CD14-positive monocyte (primary cell): ENCODE measurements at regions not wholly inside any gene's neighbourhood (a gene's known extent, or its start where the extent isn't known, plus 50 kb on each side); places are given as distances from the start of the nearest gene placed in this dataset.

Experiments used
- DNase-seq, 3 donors: peaks; one replicate each; pipeline ENCODE4 v3.0.0-alpha.2; 2011 to 2022
- H2AFZ ChIP-seq: 2 replicates; pipeline ENCODE4 v1.6.0; 2012; ENCODE audit warnings: mild to moderate bottlenecking, low read depth, low read length, inconsistent platforms; ENCODE audit not compliant: insufficient read depth, poor library complexity, severe bottlenecking
- H3K27ac ChIP-seq, 2 donors: 1 replicate in 1 of 2; 2 replicates in 1 of 2; pipeline ENCODE4 v1.5.1; 2012 to 2013; ENCODE audit warnings: low read length in 2 of 2, control low read depth in 1 of 2, inconsistent platforms in 1 of 2, low read depth in 1 of 2, mild to moderate bottlenecking in 1 of 2
- H3K27me3 ChIP-seq, 2 donors: one replicate each; pipeline versions ENCODE4 v1.6.0 to v1.6.1; 2011 to 2013; ENCODE audit warnings: low read length in 2 of 2; ENCODE audit not compliant: control insufficient read depth in 2 of 2, insufficient read depth in 2 of 2
- H3K36me3 ChIP-seq, 2 donors: replicated peaks in 1 of 2; 1 replicate in 1 of 2; 2 replicates in 1 of 2; pipeline versions ENCODE4 v1.5.1 to v1.6.1; 2012 to 2013; ENCODE audit warnings: low read length in 2 of 2, control low read depth in 1 of 2, inconsistent platforms in 1 of 2, mild to moderate bottlenecking in 1 of 2; ENCODE audit not compliant: insufficient read depth in 2 of 2, control insufficient read depth in 1 of 2
- H3K4me1 ChIP-seq, 2 donors: 1 replicate in 1 of 2; 2 replicates in 1 of 2; pipeline versions ENCODE4 v1.5.1 to v1.6.1; 2012 to 2013; ENCODE audit warnings: low read length in 2 of 2, control low read depth in 1 of 2, inconsistent platforms in 1 of 2, mild to moderate bottlenecking in 1 of 2, moderate library complexity in 1 of 2; ENCODE audit not compliant: insufficient read depth in 2 of 2, control insufficient read depth in 1 of 2
- H3K4me2 ChIP-seq: replicated peaks from 2 replicates; pipeline ENCODE3; 2012; ENCODE audit warnings: low read length, moderate library complexity, mild to moderate bottlenecking; ENCODE audit not compliant: poor library complexity, severe bottlenecking; ENCODE audit errors: extremely low read depth
- H3K4me3 ChIP-seq, 3 experiments: fragments of 200-600 bp in 1 of 3; sonication (generic) in 1 of 3; replicated peaks in 1 of 3; 1 replicate in 2 of 3; 2 replicates in 1 of 3; pipeline ENCODE4 v1.5.1; 2011 to 2013; ENCODE audit warnings: low read length in 3 of 3, mild to moderate bottlenecking in 3 of 3, control low read depth in 2 of 3, low read depth in 2 of 3, inconsistent platforms in 1 of 3, moderate library complexity in 1 of 3
- H3K79me2 ChIP-seq: 2 replicates; pipeline ENCODE4 v1.6.0; 2012; ENCODE audit warnings: mild to moderate bottlenecking, control low read depth, inconsistent platforms, low read length, moderate library complexity; ENCODE audit not compliant: insufficient read depth
- H3K9ac ChIP-seq: 2 replicates; pipeline ENCODE4 v1.6.0; 2017; ENCODE audit warnings: low read length, mild to moderate bottlenecking; ENCODE audit not compliant: insufficient read depth, poor library complexity, severe bottlenecking
- H3K9me3 ChIP-seq, 2 donors: replicated peaks in 1 of 2; 1 replicate in 1 of 2; 2 replicates in 1 of 2; pipeline versions ENCODE4 v1.5.1 to v1.6.1; 2012 to 2013; ENCODE audit warnings: low read length in 2 of 2, control low read depth in 1 of 2; ENCODE audit not compliant: control insufficient read depth in 1 of 2, insufficient read depth in 1 of 2
- H4K20me1 ChIP-seq: 2 replicates; pipeline ENCODE4 v1.6.0; 2012; ENCODE audit warnings: mild to moderate bottlenecking, low read length, control low read depth, moderate library complexity; ENCODE audit not compliant: insufficient read depth
- H3K27ac Mint-ChIP-seq, 7 donors: one replicate each; pipeline ENCODE4 v1.8.0; 2020; ENCODE audit warnings: mild to moderate bottlenecking in 7 of 7, mixed read lengths in 7 of 7, moderate library complexity in 6 of 7, inconsistent platforms in 2 of 7
- H3K27me3 Mint-ChIP-seq, 3 donors: one replicate each; pipeline ENCODE4 v1.8.0; 2021 to 2022; ENCODE audit warnings: low read depth in 3 of 3, mild to moderate bottlenecking in 3 of 3, mixed read lengths in 3 of 3, moderate library complexity in 3 of 3, inconsistent platforms in 1 of 3
- H3K36me3 Mint-ChIP-seq, 2 donors: one replicate each; pipeline ENCODE4 v1.8.0; 2020; ENCODE audit warnings: mixed read lengths in 2 of 2, inconsistent platforms in 1 of 2, mild to moderate bottlenecking in 1 of 2
- H3K4me1 Mint-ChIP-seq: one replicate; pipeline ENCODE4 v1.8.0; 2020; ENCODE audit warnings: mild to moderate bottlenecking, mixed read lengths
- H3K4me3 Mint-ChIP-seq, 2 donors: one replicate each; pipeline ENCODE4 v1.8.0; 2020; ENCODE audit warnings: mild to moderate bottlenecking in 2 of 2, mixed read lengths in 2 of 2, moderate library complexity in 1 of 2
- H3K9me3 Mint-ChIP-seq, 7 donors: one replicate each; pipeline ENCODE4 v1.8.0; 2020 to 2022; ENCODE audit warnings: mixed read lengths in 7 of 7, mild to moderate bottlenecking in 6 of 7, moderate library complexity in 6 of 7, inconsistent platforms in 2 of 7
- CTCF ChIP-seq: fragments of 200-600 bp; IDR thresholded peaks from one replicate; pipeline ENCODE4 v1.8.0; 2022; ENCODE audit warnings: antibody characterized with exemption, mild to moderate bottlenecking
- WGBS: methylation state at CpG from one replicate; pipeline ENCODE4 v1.1.5; 2013; ENCODE audit warnings: missing lambda C conversion rate; ENCODE audit not compliant: insufficient coverage; 5-methylcytosine and 5-hydroxymethylcytosine counted together
- intact Hi-C, 2 donors: fragments of 100-400 bp; cut with micrococcal nuclease; formaldehyde crosslinking; loops; one replicate each; pipeline versions ENCODE4 v1.15.0 to v1.15.1; 2023

- Mint-ChIP-seq H3K27me3 (peaks cover 8 to 35% (median 10%) of the 10 kb centered on the region in 3 donors), H3K4me3 (no peak overlapping the region), H3K27ac (peak overlapping the region; percentile 58 to 93 (median 85)), H3K9me3 (peaks cover 3 to 18% (median 9%) of the 10 kb centered on the region in 7 donors), H3K4me1 (peaks cover 17% of the 10 kb centered on the region), H3K36me3 (no peaks in the 10 kb centered on the region)
- Histone ChIP-seq H3K9me3 (peaks cover 1 to 7% of the 10 kb centered on the region in 2 donors), H3K27ac (peak overlapping the region in 1 of 2 donors; percentile 57), H3K9ac (no peak overlapping the region), H2AFZ (no peak overlapping the region), H3K27me3 (peaks cover 0 to 6% of the 10 kb centered on the region in 2 donors), H3K79me2 (no peaks in the 10 kb centered on the region), H3K4me1 (peaks cover 20% of the 10 kb centered on the region in 2 donors), H3K4me3 (no peak overlapping the region), H4K20me1 (no peaks in the 10 kb centered on the region), H3K36me3 (no peaks in the 10 kb centered on the region), H3K4me2 (peak overlapping the region; percentile 40)
- no peak for DNase-seq
- intact Hi-C loops = no loop called here
- no peak for TF ChIP-seq CTCF
- no CpG with 5 or more reads among the region's 2 CpGs for WGBS
Measured at GRCh38 chr2:236988216-236988615, 97.5 kb upstream of the COPS8 start.

- H3K9ac ChIP-seq = no peak overlapping the region
- H3K4me2 ChIP-seq = peak overlapping the region; percentile 40
- peaks cover 0 to 10% (median 5%) of the 10 kb centered on the region in 7 donors for H3K9me3 Mint-ChIP-seq
- no peak overlapping the region for H2AFZ ChIP-seq
- H3K4me1 ChIP-seq = peaks cover 20% of the 10 kb centered on the region in 2 donors
- peaks cover 0 to 6% of the 10 kb centered on the region in 2 donors for H3K9me3 ChIP-seq
- intact Hi-C loops = no loop called here
- no peak for TF ChIP-seq CTCF
- H3K36me3 Mint-ChIP-seq = no peaks in the 10 kb centered on the region
- H3K4me3 Mint-ChIP-seq = peak overlapping the region in 1 of 2 donors; percentile 68
- WGBS = 52% methylated on average over 7 of the region's 16 CpGs
- H3K79me2 ChIP-seq = no peaks in the 10 kb centered on the region
- H4K20me1 ChIP-seq = no peaks in the 10 kb centered on the region
- H3K36me3 ChIP-seq = no peaks in the 10 kb centered on the region
- peak; percentile 63 to 91 (median 76) for DNase-seq
- peaks cover 17% of the 10 kb centered on the region for H3K4me1 Mint-ChIP-seq
- H3K27me3 Mint-ChIP-seq = peaks cover 8 to 34% (median 12%) of the 10 kb centered on the region in 3 donors
- H3K27ac Mint-ChIP-seq = peak overlapping the region; percentile 64 to 93 (median 83)
- peak overlapping the region in 1 of 3 experiments; percentile 5 for H3K4me3 ChIP-seq
- H3K27me3 ChIP-seq = peaks cover 0 to 6% of the 10 kb centered on the region in 2 donors
- H3K27ac ChIP-seq = peak overlapping the region; percentile 53 to 57
Measured at GRCh38 chr2:236988690-236989624, 96.7 kb upstream of the COPS8 start.
